NOMO-1 treated with dmso at 0.1 percent for 144 hours (cell line): ENCODE measurements at regions not wholly inside any gene's neighbourhood (a gene's known extent, or its start where the extent isn't known, plus 50 kb on each side); places are given as distances from the start of the nearest gene placed in this dataset.
"Not testable (repeated sequence)": the region's sequence is repeated elsewhere in the genome, so short reads cannot be mapped to it uniquely, and the experiment has no call there.

Experiments used
- DNase-seq: peaks from one replicate; lab custom pipeline; 2025; ENCODE audit not compliant: unreplicated experiment; lab: John Stamatoyannopoulos, UW

GRCh38 chr5:144048259-144048856 is 122.1 kb downstream of the YIPF5 start:
- no peak for DNase-seq

GRCh38 chr5:144055391-144055790 is 115.1 kb downstream of the YIPF5 start:
- not testable (repeated sequence) for DNase-seq

- DNase-seq = not testable (repeated sequence)
These were observed 110.4 kb downstream of the YIPF5 start for GRCh38 chr5:144060091-144060490.

GRCh38 chr5:144060598-144060997 is 109.9 kb downstream of the YIPF5 start:
- no peak for DNase-seq

GRCh38 chr5:144065786-144066185 is 104.7 kb downstream of the YIPF5 start:
- DNase-seq = no peak

- no peak for DNase-seq
These were observed 97.9 kb downstream of the YIPF5 start for GRCh38 chr5:144072518-144072927.

- no peak for DNase-seq
These were observed 93.9 kb downstream of the YIPF5 start for GRCh38 chr5:144076521-144077083.

- DNase-seq = no peak
These were observed 87.3 kb downstream of the YIPF5 start for GRCh38 chr5:144083185-144083584.

- DNase-seq = no peak
These were observed 85.5 kb downstream of the YIPF5 start for GRCh38 chr5:144084971-144085370.

- no peak for DNase-seq
These were observed 85.1 kb downstream of the YIPF5 start for GRCh38 chr5:144085381-144085780.

GRCh38 chr5:144086295-144086694 is 84.2 kb downstream of the YIPF5 start:
- DNase-seq = no peak

- DNase-seq = no peak
These were observed 82.9 kb downstream of the YIPF5 start for GRCh38 chr5:144087576-144087975.

GRCh38 chr5:144088206-144089064 is 82.0 kb downstream of the YIPF5 start:
- no peak for DNase-seq

- DNase-seq = no peak
These were observed 80.9 kb downstream of the YIPF5 start for GRCh38 chr5:144089401-144090021.

GRCh38 chr5:144092508-144092907 is 78.0 kb downstream of the YIPF5 start:
- DNase-seq = no peak

GRCh38 chr5:144093400-144093799 is 77.1 kb downstream of the YIPF5 start:
- no peak for DNase-seq

- DNase-seq = no peak
These were observed 76.6 kb downstream of the YIPF5 start for GRCh38 chr5:144093868-144094267.

GRCh38 chr5:144100702-144101101 is 69.8 kb downstream of the YIPF5 start:
- no peak for DNase-seq

GRCh38 chr5:144101616-144102015 is 68.8 kb downstream of the YIPF5 start:
- no peak for DNase-seq

- no peak for DNase-seq
These were observed 68.1 kb downstream of the YIPF5 start for GRCh38 chr5:144102361-144102760.

GRCh38 chr5:144102979-144103378 is 67.5 kb downstream of the YIPF5 start:
- DNase-seq = no peak
